ENCODE measurements at regions not wholly inside any gene's neighbourhood (a gene's known extent, or its start where the extent isn't known, plus 50 kb on each side); places are given as distances from the start of the nearest gene placed in this dataset.

- H3K36me3 ChIP-seq = no peaks in the 10 kb centered on the region
- no peak for DNase-seq (ENCODE audit: low spot score in 2 of 2)
- no peak overlapping the region for H3K27ac ChIP-seq
- no peaks in the 10 kb centered on the region for H3K9me3 ChIP-seq
- TF ChIP-seq EP300 (IDR thresholded peaks at IDR 0.05) (no peak), POLR2AphosphoS5 (IDR thresholded peaks at IDR 0.05) (no peak), CTCF (IDR thresholded peaks at IDR 0.05) (no peak), POLR2A (IDR thresholded peaks at IDR 0.05) (no peak)
- H3K4me1 ChIP-seq = no peaks in the 10 kb centered on the region
- no peaks in the 10 kb centered on the region for H3K27me3 ChIP-seq
- WGBS = 85% methylated on average over 4 of the region's 4 CpGs
- no peak overlapping the region for H3K4me3 ChIP-seq
Measured at GRCh38 chr3:181764544-181764943, 52.8 kb downstream of the SOX2 start.

- no peak for DNase-seq (ENCODE audit: low spot score in 2 of 2)
- no peak overlapping the region for H3K4me3 ChIP-seq
- WGBS = 91% methylated on average over 5 of the region's 5 CpGs
- no peaks in the 10 kb centered on the region for H3K9me3 ChIP-seq
- no peak overlapping the region for H3K27ac ChIP-seq
- H3K36me3 ChIP-seq = no peaks in the 10 kb centered on the region
- TF ChIP-seq POLR2AphosphoS5 (IDR thresholded peaks at IDR 0.05) (no peak), POLR2A (IDR thresholded peaks at IDR 0.05) (no peak), EP300 (IDR thresholded peaks at IDR 0.05) (no peak), CTCF (IDR thresholded peaks at IDR 0.05) (no peak)
- H3K4me1 ChIP-seq = no peaks in the 10 kb centered on the region
- no peaks in the 10 kb centered on the region for H3K27me3 ChIP-seq
Measured at GRCh38 chr3:181770296-181770695, 58.6 kb downstream of the SOX2 start.

- no peaks in the 10 kb centered on the region for H3K9me3 ChIP-seq
- H3K27me3 ChIP-seq = no peaks in the 10 kb centered on the region
- no peaks in the 10 kb centered on the region for H3K36me3 ChIP-seq
- H3K27ac ChIP-seq = no peak overlapping the region
- TF ChIP-seq POLR2AphosphoS5 (IDR thresholded peaks at IDR 0.05) (no peak), CTCF (IDR thresholded peaks at IDR 0.05) (no peak), POLR2A (IDR thresholded peaks at IDR 0.05) (no peak), EP300 (IDR thresholded peaks at IDR 0.05) (no peak)
- no peaks in the 10 kb centered on the region for H3K4me1 ChIP-seq
- DNase-seq (ENCODE audit: low spot score in 2 of 2) = no peak
- WGBS = 64% methylated on average over 3 of the region's 3 CpGs
- no peak overlapping the region for H3K4me3 ChIP-seq
Measured at GRCh38 chr3:181771120-181771519, 59.4 kb downstream of the SOX2 start.

GRCh38 chr3:181772166-181772565, 60.4 kb downstream of the SOX2 start:
- TF ChIP-seq EP300 (IDR thresholded peaks at IDR 0.05) (no peak), CTCF (IDR thresholded peaks at IDR 0.05) (no peak), POLR2AphosphoS5 (IDR thresholded peaks at IDR 0.05) (no peak), POLR2A (IDR thresholded peaks at IDR 0.05) (no peak)
- Histone ChIP-seq H3K27ac (no peak overlapping the region), H3K4me3 (no peak overlapping the region), H3K9me3 (no peaks in the 10 kb centered on the region), H3K36me3 (no peaks in the 10 kb centered on the region), H3K27me3 (no peaks in the 10 kb centered on the region), H3K4me1 (no peaks in the 10 kb centered on the region)
- WGBS = 74% methylated on average over 2 of the region's 2 CpGs
- no peak for DNase-seq (ENCODE audit: low spot score in 2 of 2)

- WGBS = 72% methylated on average over 4 of the region's 4 CpGs
Measured at GRCh38 chr3:181773921-181774320, 62.2 kb downstream of the SOX2 start.

More at GRCh38 chr3:181773921-181774320, 62.2 kb downstream of the SOX2 start:
- no peak for DNase-seq (ENCODE audit: low spot score in 2 of 2)
- H3K4me3 ChIP-seq = no peak overlapping the region
- no peaks in the 10 kb centered on the region for H3K9me3 ChIP-seq
- no peak for TF ChIP-seq EP300 (IDR thresholded peaks at IDR 0.05)
- TF ChIP-seq POLR2A (IDR thresholded peaks at IDR 0.05) = no peak
- TF ChIP-seq POLR2AphosphoS5 (IDR thresholded peaks at IDR 0.05) = no peak
- no peak for TF ChIP-seq CTCF (IDR thresholded peaks at IDR 0.05)
- no peaks in the 10 kb centered on the region for H3K4me1 ChIP-seq
- no peaks in the 10 kb centered on the region for H3K27me3 ChIP-seq
- no peak overlapping the region for H3K27ac ChIP-seq
- H3K36me3 ChIP-seq = no peaks in the 10 kb centered on the region

Measured in suprapubic skin (tissue), 4 donors.